ENCODE measurements at regions not wholly inside any gene's neighbourhood (a gene's known extent, or its start where the extent isn't known, plus 50 kb on each side); places are given as distances from the start of the nearest gene placed in this dataset.

GRCh38 chr13:34166406-34166805 lies 348.5 kb downstream of the RFC3 start:
- Histone ChIP-seq H3K4me3 (ENCODE audit: low read depth, low read length) (no peak overlapping the region), H3K36me3 (ENCODE audit: control insufficient read depth in 2 of 2, insufficient read depth in 1 of 2, low read length in 2 of 2) (no peaks in the 10 kb centered on the region), H3K27ac (ENCODE audit: extremely low read depth, low read depth, low read length) (no peak overlapping the region), H3K9me3 (ENCODE audit: control insufficient read depth, insufficient read depth, low read depth, low read length) (no peaks in the 10 kb centered on the region), H3K4me1 (ENCODE audit: control insufficient read depth, insufficient read depth, low read length) (no peaks in the 10 kb centered on the region)
- TF ChIP-seq ZNF555 (tag by site-specific recombination; conservative IDR thresholded peaks at IDR 0.05) (no peak), ZNF639 (tag by site-specific recombination; IDR thresholded peaks at IDR 0.05) (no peak), ZSCAN5A (tag by site-specific recombination; IDR thresholded peaks at IDR 0.05) (no peak), TRIM28 (IDR thresholded peaks at IDR 0.05; ENCODE audit: borderline replicate concordance, low read length) (no peak), ZNF112 (tag by site-specific recombination; IDR thresholded peaks at IDR 0.05) (no peak)
- POLR2A ChIA-PET: no interaction called here
- CTCF ChIA-PET: no interaction called here

- ChIA-PET CTCF (no interaction called here), POLR2A (no interaction called here)
- Histone ChIP-seq H3K4me1 (ENCODE audit: control insufficient read depth, insufficient read depth, low read length) (no peaks in the 10 kb centered on the region), H3K4me3 (ENCODE audit: low read depth, low read length) (no peak overlapping the region), H3K9me3 (ENCODE audit: control insufficient read depth, insufficient read depth, low read depth, low read length) (no peaks in the 10 kb centered on the region), H3K27ac (ENCODE audit: extremely low read depth, low read depth, low read length) (no peak overlapping the region), H3K36me3 (ENCODE audit: control insufficient read depth in 2 of 2, insufficient read depth in 1 of 2, low read length in 2 of 2) (no peaks in the 10 kb centered on the region)
- no peak for TF ChIP-seq ZNF132 (tag by site-specific recombination; IDR thresholded peaks at IDR 0.05; ENCODE audit: borderline replicate concordance)
- TF ChIP-seq ZXDB (tag by site-specific recombination; IDR thresholded peaks at IDR 0.05): no peak
- no peak for TF ChIP-seq ZNF140 (tag by site-specific recombination; IDR thresholded peaks at IDR 0.05)
- TF ChIP-seq ZSCAN4 (tag by site-specific recombination; IDR thresholded peaks at IDR 0.05): no peak
- no peak for TF ChIP-seq ZNF521 (tag by site-specific recombination; IDR thresholded peaks at IDR 0.05)
- no peak for TF ChIP-seq ZNF843 (tag by site-specific recombination; IDR thresholded peaks at IDR 0.05)
- no peak for TF ChIP-seq ZSCAN23 (tag by site-specific recombination; IDR thresholded peaks at IDR 0.05)
Observed at GRCh38 chr13:34167347-34167746, 349.4 kb downstream of the RFC3 start.

- H3K9me3 ChIP-seq (ENCODE audit: control insufficient read depth, insufficient read depth, low read depth, low read length): no peaks in the 10 kb centered on the region
- H3K4me3 ChIP-seq (ENCODE audit: low read depth, low read length): no peak overlapping the region
- ChIA-PET CTCF (no interaction called here), POLR2A (no interaction called here)
- TF ChIP-seq SP7 (tag by site-specific recombination; IDR thresholded peaks at IDR 0.05): no peak
- no peak for TF ChIP-seq ZNF354C (tag by site-specific recombination; IDR thresholded peaks at IDR 0.05; ENCODE audit: borderline replicate concordance, low read depth)
- no peaks in the 10 kb centered on the region for H3K36me3 ChIP-seq (ENCODE audit: control insufficient read depth in 2 of 2, insufficient read depth in 1 of 2, low read length in 2 of 2)
- no peak overlapping the region for H3K27ac ChIP-seq (ENCODE audit: extremely low read depth, low read depth, low read length)
- H3K4me1 ChIP-seq (ENCODE audit: control insufficient read depth, insufficient read depth, low read length): no peaks in the 10 kb centered on the region
Observed at GRCh38 chr13:34172048-34172447, 354.1 kb downstream of the RFC3 start.

- H3K4me1 ChIP-seq (ENCODE audit: control insufficient read depth, insufficient read depth, low read length): no peaks in the 10 kb centered on the region
- ChIA-PET POLR2A (no interaction called here), CTCF (no interaction called here)
- H3K27ac ChIP-seq (ENCODE audit: extremely low read depth, low read depth, low read length): no peak overlapping the region
- H3K9me3 ChIP-seq (ENCODE audit: control insufficient read depth, insufficient read depth, low read depth, low read length): no peaks in the 10 kb centered on the region
- no peaks in the 10 kb centered on the region for H3K36me3 ChIP-seq (ENCODE audit: control insufficient read depth in 2 of 2, insufficient read depth in 1 of 2, low read length in 2 of 2)
- H3K4me3 ChIP-seq (ENCODE audit: low read depth, low read length): no peak overlapping the region
- no peak for TF ChIP-seq WT1 (tag by site-specific recombination; IDR thresholded peaks at IDR 0.05)
- no peak for TF ChIP-seq ZNF776 (tag by site-specific recombination; IDR thresholded peaks at IDR 0.05; ENCODE audit: borderline replicate concordance)
- TF ChIP-seq ZNF664 (tag by site-specific recombination; IDR thresholded peaks at IDR 0.05): no peak
- no peak for TF ChIP-seq ZNF311 (tag by site-specific recombination; IDR thresholded peaks at IDR 0.05; ENCODE audit: borderline replicate concordance)
- TF ChIP-seq YY1 (tag by site-specific recombination; IDR thresholded peaks at IDR 0.05): no peak
- TF ChIP-seq HIC1 (tag by site-specific recombination; IDR thresholded peaks at IDR 0.05): no peak
Observed at GRCh38 chr13:34174671-34175145, 356.8 kb downstream of the RFC3 start.
